NCI-H446 treated with DMSO at 0.1 percent for 48 hours (cell line): ENCODE measurements at regions not wholly inside any gene's neighbourhood (a gene's known extent, or its start where the extent isn't known, plus 50 kb on each side); places are given as distances from the start of the nearest gene placed in this dataset.
"Not testable (repeated sequence)": the region's sequence is repeated elsewhere in the genome, so short reads cannot be mapped to it uniquely, and the experiment has no call there.

Source experiments
- DNase-seq: peaks from one replicate; lab custom pipeline; 2025; lab: John Stamatoyannopoulos, UW

GRCh38 chr13:80718970-80719369 is 378.0 kb upstream of the SPRY2 start:
- DNase-seq = no peak

GRCh38 chr13:80717776-80718175 is 376.9 kb upstream of the SPRY2 start:
- DNase-seq = no peak

GRCh38 chr13:80716610-80717081 is 375.7 kb upstream of the SPRY2 start:
- DNase-seq = no peak

GRCh38 chr13:80712026-80712425 is 371.1 kb upstream of the SPRY2 start:
- no peak for DNase-seq

- DNase-seq = no peak
Observed at GRCh38 chr13:80708791-80709190, 367.9 kb upstream of the SPRY2 start.

GRCh38 chr13:80707000-80707983 is 366.4 kb upstream of the SPRY2 start:
- no peak for DNase-seq

- DNase-seq = no peak
Observed at GRCh38 chr13:80706164-80706471, 365.2 kb upstream of the SPRY2 start.

- no peak for DNase-seq
Observed at GRCh38 chr13:80705371-80706163, 364.6 kb upstream of the SPRY2 start.

- no peak for DNase-seq
Observed at GRCh38 chr13:80704369-80704768, 363.4 kb upstream of the SPRY2 start.

GRCh38 chr13:80695841-80696240 is 354.9 kb upstream of the SPRY2 start:
- no peak for DNase-seq

GRCh38 chr13:80691814-80692213 is 350.9 kb upstream of the SPRY2 start:
- not testable (repeated sequence) for DNase-seq

- no peak for DNase-seq
Observed at GRCh38 chr13:80690208-80690607, 349.3 kb upstream of the SPRY2 start.

GRCh38 chr13:80688593-80688992 is 347.7 kb upstream of the SPRY2 start:
- no peak for DNase-seq

- no peak for DNase-seq
Observed at GRCh38 chr13:80685942-80686341, 345.0 kb upstream of the SPRY2 start.

GRCh38 chr13:80684217-80684991 is 343.5 kb upstream of the SPRY2 start:
- no peak for DNase-seq

GRCh38 chr13:80680786-80681366 is 339.9 kb upstream of the SPRY2 start:
- DNase-seq = no peak

GRCh38 chr13:80679423-80679822 is 338.5 kb upstream of the SPRY2 start:
- no peak for DNase-seq

- no peak for DNase-seq
Observed at GRCh38 chr13:80677227-80677626, 336.3 kb upstream of the SPRY2 start.

GRCh38 chr13:80675442-80675841 is 334.5 kb upstream of the SPRY2 start:
- not testable (repeated sequence) for DNase-seq

- no peak for DNase-seq
Observed at GRCh38 chr13:80671773-80672172, 330.8 kb upstream of the SPRY2 start.

- DNase-seq = no peak
Observed at GRCh38 chr13:80669112-80669511, 328.2 kb upstream of the SPRY2 start.

GRCh38 chr13:80668452-80668851 is 327.5 kb upstream of the SPRY2 start:
- no peak for DNase-seq
